SK-N-MC (cell line): ENCODE measurements at regions not wholly inside any gene's neighbourhood (a gene's known extent, or its start where the extent isn't known, plus 50 kb on each side); places are given as distances from the start of the nearest gene placed in this dataset.

ENCODE experiments used
- DNase-seq: peaks from one replicate; pipeline ENCODE4 v3.0.0-alpha.2; 2011; ENCODE audit warnings: low read depth, low spot score
- H3K27ac ChIP-seq: fragments of 200-600 bp; sonication (generic); 2 replicates; pipeline ENCODE4 v1.5.1; 2016; ENCODE audit warnings: mixed run types
- H3K36me3 ChIP-seq: fragments of 200-600 bp; sonication (generic); 2 replicates; pipeline ENCODE4 v1.6.1; 2017; ENCODE audit warnings: antibody characterized with exemption, low read length, mixed read lengths; ENCODE audit not compliant: insufficient read depth
- H3K4me3 ChIP-seq: fragments of 200-600 bp; sonication (generic); 2 replicates; pipeline ENCODE4 v1.5.1; 2016
- H3K9ac ChIP-seq: fragments of 200-600 bp; sonication (generic); 2 replicates; pipeline ENCODE4 v1.8.0; 2017; ENCODE audit warnings: mixed run types, mixed read lengths; ENCODE audit not compliant: insufficient read length
- H3K9me3 ChIP-seq: fragments of 200-600 bp; sonication (generic); 2 replicates; pipeline ENCODE4 v1.6.1; 2017; ENCODE audit warnings: low read depth, mild to moderate bottlenecking, antibody characterized with exemption, low read length, moderate library complexity, mixed read lengths
- EZH2 ChIP-seq: fragments of 200-600 bp; sonication (generic); IDR thresholded peaks from one replicate; pipeline ENCODE4 v1.6.1; 2017; ENCODE audit warnings: antibody characterized with exemption
- FOXP2 ChIP-seq: optimal IDR thresholded peaks from 2 replicates; pipeline ENCODE3; 2011; ENCODE audit warnings: mild to moderate bottlenecking, moderate library complexity; ENCODE audit not compliant: insufficient read depth; ENCODE audit errors: extremely low read length, control extremely low read depth
- POLR2AphosphoS5 ChIP-seq: IDR thresholded peaks from 2 replicates; pipeline ENCODE4 v1.6.1; 2012; ENCODE audit warnings: mild to moderate bottlenecking, low read depth, low read length, borderline replicate concordance

DNA sequence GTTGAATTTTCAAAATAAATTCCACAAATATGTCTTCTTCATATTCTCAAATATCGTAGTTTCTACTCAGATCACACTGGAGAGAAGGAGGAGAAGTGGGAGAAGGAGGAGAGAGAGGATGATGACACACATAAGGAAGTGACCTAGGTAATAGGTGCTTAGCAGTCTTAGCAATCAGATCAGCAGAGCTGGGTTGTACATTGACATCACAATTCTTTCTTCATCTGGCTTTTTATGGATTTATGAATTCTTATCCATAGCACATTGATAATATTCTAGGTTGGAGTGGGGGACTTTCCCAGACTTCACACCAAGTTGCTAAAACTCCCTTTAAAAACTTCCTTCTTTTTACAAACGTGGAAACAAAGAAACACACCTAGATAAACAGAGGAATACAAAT, 86.9 kb downstream of the FGF9 start:
- Histone ChIP-seq H3K27ac (no peak overlapping the region), H3K9me3 (no peaks in the 10 kb centered on the region), H3K4me3 (no peak overlapping the region), H3K9ac (no peak overlapping the region), H3K36me3 (no peaks in the 10 kb centered on the region)
- TF ChIP-seq EZH2 (no peak), FOXP2 (no peak), POLR2AphosphoS5 (no peak)
- DNase-seq, result no peak

DNA sequence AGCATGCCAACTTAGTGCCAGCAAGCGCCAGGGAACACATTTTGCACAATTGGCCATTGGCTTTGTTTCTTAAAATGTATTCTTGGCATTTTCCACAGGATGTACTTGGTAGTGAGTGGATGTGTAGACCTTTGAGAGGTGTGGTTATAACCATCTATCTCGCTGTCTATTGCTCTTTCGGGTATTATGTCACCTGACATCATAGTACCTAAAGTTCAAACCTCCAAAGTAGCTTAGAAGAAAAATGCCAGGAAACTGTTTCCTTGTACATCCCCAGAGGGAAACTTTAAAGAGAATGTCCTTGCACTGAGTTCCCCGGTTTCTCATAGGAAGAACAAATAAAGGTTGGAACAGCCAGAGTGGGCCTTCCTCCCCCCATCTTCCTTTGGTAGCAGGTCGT, 87.6 kb downstream of the FGF9 start:
- H3K36me3 ChIP-seq, result no peaks in the 10 kb centered on the region
- no peak overlapping the region for H3K9ac ChIP-seq
- no peak overlapping the region for H3K27ac ChIP-seq
- no peaks in the 10 kb centered on the region for H3K9me3 ChIP-seq
- no peak overlapping the region for H3K4me3 ChIP-seq
- no peak for TF ChIP-seq FOXP2
- no peak for TF ChIP-seq EZH2
- no peak for TF ChIP-seq POLR2AphosphoS5
- DNase-seq, result no peak

DNA sequence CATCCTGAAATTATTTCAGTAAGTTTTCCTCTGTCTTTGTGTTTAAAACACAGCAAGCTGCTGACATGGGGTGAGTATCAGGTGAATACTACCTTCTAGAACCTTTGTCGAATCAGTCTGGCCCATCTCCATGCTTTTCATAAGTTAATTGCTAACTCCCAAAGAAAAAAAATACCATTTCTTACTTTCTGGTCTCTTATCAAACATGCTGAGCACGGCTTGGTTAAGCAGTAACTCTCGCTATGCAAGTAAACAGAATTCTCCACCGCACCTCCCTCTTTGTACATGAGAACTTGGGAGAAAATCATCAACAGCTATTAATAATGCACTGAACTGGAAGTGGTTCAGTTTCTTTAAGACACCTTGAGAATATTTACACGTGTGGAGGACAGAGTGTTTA, 88.6 kb downstream of the FGF9 start:
- Histone ChIP-seq H3K27ac (no peak overlapping the region), H3K36me3 (no peaks in the 10 kb centered on the region), H3K9me3 (no peaks in the 10 kb centered on the region), H3K9ac (no peak overlapping the region), H3K4me3 (no peak overlapping the region)
- no peak for DNase-seq
- TF ChIP-seq EZH2 (no peak), FOXP2 (no peak), POLR2AphosphoS5 (no peak)

DNA sequence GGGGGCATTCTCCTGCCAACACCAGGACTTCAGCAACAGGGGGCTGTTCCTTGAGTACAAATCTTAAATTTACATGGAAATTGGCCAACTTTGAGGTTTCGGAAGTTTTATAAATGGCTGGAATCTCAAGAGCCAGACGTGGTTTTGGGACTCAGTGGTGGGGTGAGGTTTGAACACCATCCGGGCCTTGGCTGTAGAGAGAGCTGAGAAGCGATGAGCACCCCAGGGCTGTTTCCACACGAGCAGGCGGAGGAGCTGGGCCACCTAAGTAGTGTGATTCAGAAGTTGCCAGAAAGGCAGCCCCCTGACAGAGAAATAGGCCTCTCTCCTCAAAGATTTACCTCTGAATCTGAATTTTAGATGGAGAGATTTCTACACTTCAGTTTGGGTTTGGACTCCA, 89.0 kb downstream of the FGF9 start:
- TF ChIP-seq FOXP2 (no peak), EZH2 (no peak), POLR2AphosphoS5 (no peak)
- no peak for DNase-seq
- H3K9ac ChIP-seq, result no peak overlapping the region
- H3K9me3 ChIP-seq, result no peaks in the 10 kb centered on the region
- H3K36me3 ChIP-seq, result no peaks in the 10 kb centered on the region
- H3K27ac ChIP-seq, result no peak overlapping the region
- H3K4me3 ChIP-seq, result no peak overlapping the region

DNA sequence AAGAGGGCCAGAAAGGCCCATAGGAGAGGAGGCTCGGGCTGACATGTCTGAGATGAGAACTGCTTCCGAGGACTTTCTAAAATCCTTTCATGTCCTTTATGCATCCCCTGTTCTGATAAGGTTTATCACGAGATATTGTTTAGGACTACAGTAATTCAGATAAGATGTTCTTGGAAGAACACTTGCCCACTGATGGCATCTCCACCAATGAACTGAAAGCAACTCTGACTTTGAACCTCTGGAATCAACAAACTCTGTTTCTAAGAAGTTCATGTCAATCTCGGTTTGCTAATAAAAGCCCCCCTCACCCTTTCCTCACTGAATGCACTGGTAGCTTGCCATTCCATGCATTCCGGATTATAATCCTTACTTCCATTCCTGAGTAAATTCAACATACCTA, 90.9 kb downstream of the FGF9 start:
- TF ChIP-seq POLR2AphosphoS5 (no peak), FOXP2 (no peak)

DNA sequence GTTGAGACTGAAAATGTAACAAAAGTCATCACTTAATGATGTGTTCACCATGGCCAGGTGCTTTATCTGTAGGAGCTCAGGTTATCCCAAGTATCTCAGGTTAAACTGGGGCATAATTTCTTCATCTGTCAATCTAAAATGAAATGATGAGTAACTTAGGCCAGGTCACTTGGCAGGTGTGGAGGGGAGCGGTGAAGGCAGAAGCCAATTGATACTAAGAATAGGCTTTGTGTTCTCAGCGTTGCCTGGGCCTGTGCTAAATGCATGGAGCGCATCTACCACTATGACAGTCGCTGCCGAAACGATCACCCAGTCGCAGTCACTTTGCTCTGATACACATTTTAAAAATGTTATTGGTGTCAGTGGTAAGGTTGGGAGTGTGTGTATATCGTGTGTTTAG, 91.6 kb downstream of the FGF9 start:
- Histone ChIP-seq H3K9ac (no peak overlapping the region), H3K4me3 (no peak overlapping the region), H3K27ac (no peak overlapping the region), H3K36me3 (no peaks in the 10 kb centered on the region), H3K9me3 (no peaks in the 10 kb centered on the region)
- DNase-seq, result no peak
- TF ChIP-seq FOXP2, result no peak

More for the DNA sequence above, 90.9 kb downstream of the FGF9 start:
- Histone ChIP-seq H3K9me3 (no peaks in the 10 kb centered on the region), H3K27ac (no peak overlapping the region), H3K4me3 (no peak overlapping the region), H3K9ac (no peak overlapping the region), H3K36me3 (no peaks in the 10 kb centered on the region)
- DNase-seq, result no peak

DNA sequence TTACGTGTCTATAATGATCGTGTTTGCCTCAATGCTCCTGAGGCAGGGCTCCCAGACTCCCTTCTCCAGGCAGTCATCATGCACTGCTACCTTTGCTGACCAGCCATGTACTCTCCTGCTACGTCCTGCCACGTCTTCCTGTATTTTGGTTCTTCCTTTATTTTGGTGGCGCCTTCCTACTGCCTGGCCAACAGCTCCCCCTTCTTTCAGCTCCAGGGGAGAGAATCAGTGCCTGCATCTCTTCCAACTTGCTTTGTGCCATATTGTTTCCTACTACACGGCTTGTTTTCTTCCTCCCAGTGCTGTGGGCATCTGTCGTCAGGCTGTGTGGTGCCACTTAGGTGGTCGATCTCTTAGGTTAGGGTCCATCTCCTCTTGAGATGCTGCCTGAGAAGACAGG, 96.2 kb downstream of the FGF9 start:
- Histone ChIP-seq H3K27ac (no peak overlapping the region), H3K9me3 (no peaks in the 10 kb centered on the region), H3K9ac (no peak overlapping the region), H3K36me3 (no peaks in the 10 kb centered on the region), H3K4me3 (no peak overlapping the region)
- TF ChIP-seq POLR2AphosphoS5 (no peak), FOXP2 (no peak), EZH2 (no peak)
- DNase-seq, result no peak

DNA sequence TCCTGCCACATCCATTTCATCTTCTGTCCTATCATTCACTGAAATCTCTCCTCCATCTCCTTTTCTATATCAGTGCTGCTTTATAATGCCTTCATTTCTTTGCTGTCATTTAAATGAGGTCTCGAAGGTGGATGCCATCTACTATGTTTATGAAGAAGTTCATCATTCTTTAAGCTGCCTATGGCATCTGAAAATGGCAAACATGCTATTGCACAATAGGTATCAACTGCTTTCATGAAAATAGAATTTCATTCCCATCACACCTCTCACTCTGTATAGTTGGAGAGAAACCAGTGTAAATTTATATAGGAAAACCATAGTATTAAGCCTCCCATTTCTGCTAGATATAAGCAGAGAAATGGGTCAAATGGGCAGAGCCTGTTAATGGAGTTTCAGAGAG, 100.2 kb downstream of the FGF9 start:
- DNase-seq, result no peak
- no peaks in the 10 kb centered on the region for H3K9me3 ChIP-seq
- no peak overlapping the region for H3K27ac ChIP-seq
- H3K9ac ChIP-seq, result no peak overlapping the region
- TF ChIP-seq POLR2AphosphoS5 (no peak), FOXP2 (no peak), EZH2 (no peak)
- H3K36me3 ChIP-seq, result no peaks in the 10 kb centered on the region
- H3K4me3 ChIP-seq, result no peak overlapping the region

DNA sequence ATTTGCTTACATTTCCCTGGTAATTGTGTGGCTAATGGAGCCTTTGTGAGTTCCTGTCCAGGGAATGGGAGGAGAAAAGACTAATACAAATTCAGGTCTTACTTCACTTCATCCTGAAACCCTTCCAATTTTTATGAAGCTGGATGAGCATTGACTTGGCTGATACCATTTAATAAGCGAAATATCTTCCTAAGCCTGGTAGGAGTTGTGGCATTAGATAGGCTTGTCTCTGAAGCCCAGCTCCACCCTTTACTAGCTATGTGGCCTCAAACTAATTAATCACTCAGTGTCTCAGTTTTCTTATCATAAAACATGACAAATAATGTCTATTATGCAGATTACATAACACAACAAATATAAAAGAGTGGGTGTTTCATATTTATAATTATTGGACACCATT, 106.3 kb downstream of the FGF9 start:
- H3K4me3 ChIP-seq, result no peak overlapping the region
- no peak for DNase-seq
- TF ChIP-seq FOXP2, result no peak
- TF ChIP-seq POLR2AphosphoS5, result no peak
- TF ChIP-seq EZH2, result no peak

More for the DNA sequence above, 106.3 kb downstream of the FGF9 start:
- no peak overlapping the region for H3K9ac ChIP-seq
- no peaks in the 10 kb centered on the region for H3K36me3 ChIP-seq
- H3K9me3 ChIP-seq, result no peaks in the 10 kb centered on the region
- H3K27ac ChIP-seq, result no peak overlapping the region
